ENCODE measurements at regions not wholly inside any gene's neighbourhood (a gene's known extent, or its start where the extent isn't known, plus 50 kb on each side); places are given as distances from the start of the nearest gene placed in this dataset.

DNA sequence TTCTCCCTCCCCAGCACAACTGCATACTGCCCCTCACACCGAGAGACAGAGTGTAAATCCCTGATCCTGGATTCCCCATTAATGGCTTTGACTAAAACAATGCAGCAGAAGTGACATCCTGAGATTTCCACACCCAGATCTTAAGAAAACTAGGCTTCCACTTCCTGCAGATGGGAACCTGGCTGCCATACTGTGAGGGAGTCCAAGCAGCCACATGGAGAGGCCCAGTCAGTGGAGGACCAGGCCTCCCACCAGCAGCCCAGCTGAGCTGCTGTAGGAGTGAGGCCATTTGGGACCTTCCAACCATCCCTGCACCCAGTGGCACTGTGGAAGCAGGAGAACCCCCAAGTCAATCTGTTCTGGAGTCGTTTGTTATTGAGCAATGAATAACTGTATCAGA is 120.6 kb downstream of the CRYAA start:
- no peak overlapping the region for H3K4me3 Mint-ChIP-seq
- peaks cover 0 to 3% of the 10 kb centered on the region in 2 experiments for H3K27me3 ChIP-seq (ENCODE audit: control insufficient read depth in 1 of 2, insufficient read depth in 2 of 2, low read length in 2 of 2)
- no peak overlapping the region for H3K4me3 ChIP-seq (ENCODE audit: low read length)
- H3K36me3 Mint-ChIP-seq (ENCODE audit: low read depth), result no peaks in the 10 kb centered on the region
- no peak overlapping the region for H3K27ac ChIP-seq (ENCODE audit: low read depth in 1 of 2, low read length in 2 of 2)
- ChIA-PET POLR2A (no interaction called here), CTCF (no interaction called here)
- ATAC-seq (ENCODE audit: poor library complexity) (no peak), DNase-seq (no peak)
- H3K4me1 Mint-ChIP-seq (ENCODE audit: low read depth), result peaks cover 5% of the 10 kb centered on the region
- intact Hi-C loops (cut with DNase I, micrococcal nuclease), result no loop called here
- H3K27me3 Mint-ChIP-seq, result no peaks in the 10 kb centered on the region
- peaks cover 3% of the 10 kb centered on the region for H3K4me1 ChIP-seq (ENCODE audit: insufficient read depth, low read length)
- TF ChIP-seq CTCF (IDR thresholded peaks at IDR 0.05), result no peak
- no peak overlapping the region for H3K27ac Mint-ChIP-seq
- peaks cover 0 to 30% of the 10 kb centered on the region in 2 experiments for H3K9me3 ChIP-seq (ENCODE audit: control insufficient read depth in 1 of 2, insufficient read depth in 1 of 2, low read length in 2 of 2)
- H3K36me3 ChIP-seq (ENCODE audit: insufficient read depth, low read length), result no peaks in the 10 kb centered on the region
- H3K9me3 Mint-ChIP-seq, result no peaks in the 10 kb centered on the region

- Histone ChIP-seq H3K27ac (ENCODE audit: low read depth in 1 of 2, low read length in 2 of 2) (no peak overlapping the region), H3K27me3 (ENCODE audit: control insufficient read depth in 1 of 2, insufficient read depth in 2 of 2, low read length in 2 of 2) (peaks cover 0 to 3% of the 10 kb centered on the region in 2 experiments), H3K36me3 (ENCODE audit: insufficient read depth, low read length) (no peaks in the 10 kb centered on the region), H3K9me3 (ENCODE audit: control insufficient read depth in 1 of 2, insufficient read depth in 1 of 2, low read length in 2 of 2) (peaks cover 0 to 30% of the 10 kb centered on the region in 2 experiments), H3K4me3 (ENCODE audit: low read length) (no peak overlapping the region), H3K4me1 (ENCODE audit: insufficient read depth, low read length) (peaks cover 3% of the 10 kb centered on the region)
- intact Hi-C loops (cut with DNase I, micrococcal nuclease), result no loop called here
- ATAC-seq (ENCODE audit: poor library complexity) (no peak), DNase-seq (no peak)
- no peaks in the 10 kb centered on the region for H3K9me3 Mint-ChIP-seq
- H3K36me3 Mint-ChIP-seq (ENCODE audit: low read depth), result no peaks in the 10 kb centered on the region
- no peak overlapping the region for H3K4me3 Mint-ChIP-seq
- ChIA-PET POLR2A (no interaction called here), CTCF (interaction anchor here (0.8 kb wide), 1 partner anchor 358 kb away, joined by 3 read pairs; no protein-coding TSS in a partner anchor)
- peaks cover 5% of the 10 kb centered on the region for H3K4me1 Mint-ChIP-seq (ENCODE audit: low read depth)
- H3K27ac Mint-ChIP-seq, result no peak overlapping the region
- H3K27me3 Mint-ChIP-seq, result no peaks in the 10 kb centered on the region
- TF ChIP-seq CTCF (IDR thresholded peaks at IDR 0.05), result no peak
Observed at GRCh38 chr21:43287795-43288755, 119.3 kb downstream of the CRYAA start.

DNA sequence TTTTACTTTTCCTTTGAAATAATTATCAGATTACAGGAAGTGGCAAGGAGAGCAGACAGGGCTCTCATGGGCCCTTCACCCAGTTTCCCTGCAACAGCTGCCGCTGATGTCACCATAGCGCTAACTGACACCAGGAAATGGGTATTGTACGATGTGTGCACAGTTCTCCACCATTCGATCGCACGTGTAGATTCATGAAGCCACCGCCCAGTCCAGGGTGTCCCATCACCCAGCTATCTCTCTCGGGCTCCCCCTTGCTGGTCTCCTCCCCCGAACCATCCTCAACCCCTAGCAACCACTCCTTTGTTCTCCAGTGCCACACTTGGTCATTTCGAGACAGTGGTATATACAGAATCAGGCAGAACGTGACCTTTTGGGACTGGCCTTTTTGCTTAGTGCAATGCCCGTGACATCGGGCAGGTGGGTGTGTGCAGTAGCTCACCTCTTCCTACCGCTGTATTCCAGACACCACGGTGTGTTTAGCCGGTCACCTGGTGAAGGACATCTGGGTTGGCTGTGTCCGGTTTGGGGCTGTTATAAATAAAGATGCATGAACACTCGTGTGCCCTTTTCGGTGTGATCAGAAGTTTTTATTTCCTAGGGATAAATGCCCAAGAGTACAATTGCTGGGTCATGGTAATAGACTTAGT is 118.4 kb downstream of the CRYAA start:
- no peaks in the 10 kb centered on the region for H3K9me3 Mint-ChIP-seq
- CTCF ChIA-PET, result no interaction called here

More for the DNA sequence above, 118.4 kb downstream of the CRYAA start:
- intact Hi-C loops (cut with DNase I, micrococcal nuclease), result no loop called here
- H3K27me3 ChIP-seq (ENCODE audit: control insufficient read depth in 1 of 2, insufficient read depth in 2 of 2, low read length in 2 of 2), result peaks cover 0 to 3% of the 10 kb centered on the region in 2 experiments
- peaks cover 5% of the 10 kb centered on the region for H3K4me1 Mint-ChIP-seq (ENCODE audit: low read depth)
- peak; percentile 62 for ATAC-seq (ENCODE audit: poor library complexity)
- no peaks in the 10 kb centered on the region for H3K36me3 Mint-ChIP-seq (ENCODE audit: low read depth)
- H3K4me3 ChIP-seq (ENCODE audit: low read length), result no peak overlapping the region
- H3K9me3 ChIP-seq (ENCODE audit: control insufficient read depth in 1 of 2, insufficient read depth in 1 of 2, low read length in 2 of 2), result peaks cover 0 to 30% of the 10 kb centered on the region in 2 experiments
- H3K27me3 Mint-ChIP-seq, result no peaks in the 10 kb centered on the region
- no peak for TF ChIP-seq CTCF (IDR thresholded peaks at IDR 0.05)
- H3K27ac Mint-ChIP-seq, result no peak overlapping the region
- H3K4me1 ChIP-seq (ENCODE audit: insufficient read depth, low read length), result peaks cover 3% of the 10 kb centered on the region
- DNase-seq, result peak in 2 of 14 experiments; percentile 14 to 16
- H3K4me3 Mint-ChIP-seq, result no peak overlapping the region
- H3K36me3 ChIP-seq (ENCODE audit: insufficient read depth, low read length), result no peaks in the 10 kb centered on the region
- no peak overlapping the region for H3K27ac ChIP-seq (ENCODE audit: low read depth in 1 of 2, low read length in 2 of 2)
- POLR2A ChIA-PET, result no interaction called here
